NCI-H1694 treated with DMSO at 0.1 percent for 48 hours (cell line): ENCODE measurements at regions not wholly inside any gene's neighbourhood (a gene's known extent, or its start where the extent isn't known, plus 50 kb on each side); places are given as distances from the start of the nearest gene placed in this dataset.

Source experiments
- DNase-seq: peaks from one replicate; lab custom pipeline; 2025; lab: John Stamatoyannopoulos, UW

DNA sequence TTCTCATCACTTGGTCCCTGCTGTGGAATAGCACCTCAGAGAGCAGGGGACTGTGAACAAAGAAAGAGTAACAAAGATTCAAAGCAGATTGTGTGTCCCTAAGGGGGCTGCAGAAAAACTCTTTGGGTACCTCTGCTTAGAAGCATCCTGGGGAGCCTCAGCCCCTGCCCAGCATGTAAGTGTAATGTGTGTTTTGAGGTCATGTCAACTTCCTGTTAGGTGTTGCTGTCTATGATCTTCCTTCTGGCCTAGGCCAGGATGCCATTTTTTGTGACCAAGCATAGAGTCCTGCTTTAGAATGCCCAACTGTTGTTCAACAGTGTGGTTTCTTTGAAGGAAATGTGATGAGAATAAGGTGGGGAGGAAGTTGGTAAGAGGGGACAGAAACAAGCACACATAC is 77.1 kb upstream of the BCL6 start:
- no peak for DNase-seq

GRCh38 chr3:187823746-187824145 is 78.5 kb upstream of the BCL6 start:
- DNase-seq, result no peak

- DNase-seq, result no peak
These were observed 82.5 kb upstream of the BCL6 start for GRCh38 chr3:187827723-187828122.

DNA sequence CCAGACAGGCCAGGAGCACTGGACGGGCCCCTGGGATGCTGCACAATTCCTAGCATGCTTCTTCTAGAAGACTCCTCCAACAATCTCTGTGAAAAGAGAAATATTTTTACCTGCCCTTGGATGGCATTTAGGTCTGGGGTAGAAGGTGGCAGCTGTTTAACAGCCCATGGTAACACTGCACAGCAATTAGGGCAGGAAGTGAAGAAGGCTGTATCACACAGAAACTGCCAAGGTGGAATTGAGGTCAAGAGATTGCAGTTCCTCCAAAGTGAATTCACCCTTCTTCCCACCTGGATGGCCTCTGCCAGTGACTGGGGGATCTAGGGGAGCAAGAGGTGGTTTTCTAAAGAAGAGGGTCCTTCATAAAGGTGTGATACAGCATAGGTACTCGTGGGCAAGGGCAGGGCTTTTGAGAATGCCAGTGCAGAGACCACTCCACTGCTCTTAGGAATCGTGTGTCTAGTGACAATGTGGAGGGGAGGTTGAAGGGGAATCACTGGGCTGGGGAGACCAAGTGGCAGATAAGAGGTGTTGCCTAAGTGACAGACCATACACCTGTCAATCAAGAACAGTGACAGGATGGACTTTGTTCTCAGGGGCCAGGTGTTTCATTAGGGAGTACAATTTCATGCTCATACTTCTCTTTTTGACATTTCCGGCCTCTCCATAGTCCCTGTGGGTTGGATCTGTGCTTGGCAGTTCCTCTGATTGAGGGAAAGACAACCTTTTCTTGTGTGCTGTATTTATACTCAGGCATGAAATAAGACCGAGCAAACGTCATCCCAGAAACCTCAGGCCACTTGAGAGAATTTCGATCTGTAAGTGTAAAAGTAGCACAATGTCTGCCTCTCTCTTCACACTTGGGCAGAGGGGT is 83.5 kb upstream of the BCL6 start:
- no peak for DNase-seq

GRCh38 chr3:187830181-187830580 is 84.9 kb upstream of the BCL6 start:
- no peak for DNase-seq

- no peak for DNase-seq
These were observed 86.1 kb upstream of the BCL6 start for GRCh38 chr3:187831125-187832051.

DNA sequence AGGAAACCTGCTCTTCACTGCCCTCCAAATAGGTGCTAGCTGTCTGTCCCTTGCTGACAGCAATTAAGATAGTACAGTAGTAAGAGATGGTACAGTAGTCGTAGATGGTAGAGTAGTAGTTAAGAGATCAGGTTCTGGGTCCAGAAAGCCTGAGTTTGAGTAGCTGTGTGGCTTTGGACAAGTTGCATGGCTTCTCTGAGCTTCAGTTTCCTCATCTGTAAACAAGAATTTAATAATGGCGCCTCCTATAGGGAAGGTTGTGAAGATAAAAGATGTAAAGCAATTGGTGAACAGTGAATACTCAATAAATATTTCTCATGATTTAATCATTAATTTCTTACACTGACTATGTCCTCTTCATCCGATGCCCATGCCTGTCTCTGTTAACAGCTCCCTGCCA is 86.9 kb upstream of the BCL6 start:
- DNase-seq, result no peak

GRCh38 chr3:187833375-187833774 is 88.1 kb upstream of the BCL6 start:
- no peak for DNase-seq

GRCh38 chr3:187833799-187834578 is 88.7 kb upstream of the BCL6 start:
- DNase-seq, result no peak

GRCh38 chr3:187836823-187837770 is 91.8 kb upstream of the BCL6 start:
- DNase-seq, result no peak

DNA sequence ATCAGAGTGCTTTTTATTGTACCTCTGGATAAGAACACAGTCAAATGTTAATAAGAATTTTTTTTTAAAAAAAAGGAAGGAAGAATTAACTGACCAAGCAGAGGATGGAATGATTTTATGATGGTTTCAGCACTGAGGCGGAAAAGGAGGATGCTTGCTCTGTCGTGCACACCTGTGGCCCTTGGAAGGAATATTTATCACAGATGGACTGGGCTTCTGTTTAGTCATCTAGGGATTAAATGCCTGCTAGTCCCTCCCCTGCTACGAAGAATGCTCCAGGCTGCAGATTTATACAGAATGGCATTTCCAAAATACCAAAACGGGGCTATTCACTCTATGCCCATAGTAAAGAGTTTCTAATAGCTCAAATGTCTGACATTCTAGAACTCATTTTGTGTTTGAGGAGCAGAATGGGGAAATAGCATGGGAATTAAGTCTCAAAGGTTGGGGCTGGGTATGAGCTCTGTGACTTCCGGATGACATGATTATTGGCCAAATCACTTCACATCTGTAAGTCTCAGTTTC is 92.8 kb upstream of the BCL6 start:
- no peak for DNase-seq

GRCh38 chr3:187839422-187839821 is 94.2 kb upstream of the BCL6 start:
- no peak for DNase-seq

DNA sequence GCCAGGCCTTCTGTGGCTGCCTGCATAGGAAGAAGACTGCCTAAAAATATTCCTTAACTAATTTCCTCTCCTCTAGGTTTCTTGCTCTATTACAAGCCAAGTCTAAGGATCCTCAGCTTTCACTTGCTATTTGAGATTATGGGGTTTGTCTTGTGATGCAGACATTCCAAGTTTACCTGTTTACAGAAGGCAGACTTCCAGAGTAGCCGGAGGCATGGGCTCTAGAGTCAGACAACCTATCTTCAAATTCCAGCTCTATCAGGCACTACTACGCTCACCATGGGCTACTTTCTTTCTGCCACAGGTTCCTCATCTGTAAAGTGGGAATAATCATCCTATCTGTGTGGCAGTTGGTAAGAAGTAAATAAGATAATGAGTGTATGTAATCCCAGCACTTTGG is 95.6 kb upstream of the BCL6 start:
- DNase-seq, result no peak

GRCh38 chr3:187841560-187841959 is 96.3 kb upstream of the BCL6 start:
- no peak for DNase-seq

DNA sequence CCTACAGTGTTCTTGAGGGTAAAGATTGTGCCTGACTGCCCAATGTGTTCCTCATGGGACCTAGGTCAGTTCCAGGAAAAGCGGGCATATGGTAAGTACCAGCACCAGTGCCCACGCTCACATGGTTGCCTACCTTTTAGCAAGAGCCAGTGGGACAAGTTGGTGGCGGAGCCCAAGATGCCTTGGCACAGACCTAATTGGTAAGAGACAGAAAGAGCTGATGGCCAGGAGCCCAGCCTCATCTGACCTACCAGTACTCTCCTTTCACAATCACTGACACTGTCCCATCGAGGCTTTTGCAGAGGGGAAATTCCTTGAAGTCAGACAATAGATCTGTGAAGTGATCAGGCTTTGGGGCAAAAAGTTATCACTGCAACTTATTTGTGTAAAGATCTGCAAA is 98.4 kb upstream of the BCL6 start:
- DNase-seq, result no peak

DNA sequence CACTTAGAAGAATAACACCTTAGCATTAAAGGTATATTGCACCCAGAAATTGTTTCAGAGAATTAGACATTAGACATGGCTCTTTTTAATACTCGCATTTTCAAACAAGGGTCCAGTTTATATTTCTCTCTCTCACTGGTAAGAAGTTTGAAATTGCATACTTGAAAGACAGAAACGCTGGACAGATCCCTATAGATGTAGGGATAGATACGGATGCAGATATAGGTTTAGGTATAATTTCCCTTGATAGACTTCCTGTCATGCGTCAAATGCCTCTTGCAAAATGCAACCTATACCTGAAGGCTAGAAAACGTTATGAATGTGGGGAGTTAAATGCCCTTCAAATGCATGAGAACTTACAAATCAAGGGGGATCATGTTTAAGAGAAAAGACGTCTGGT is 99.4 kb upstream of the BCL6 start:
- no peak for DNase-seq

GRCh38 chr3:187845826-187846225 is 100.6 kb upstream of the BCL6 start:
- DNase-seq, result no peak

GRCh38 chr3:187848401-187848800 is 103.1 kb upstream of the BCL6 start:
- DNase-seq, result no peak

GRCh38 chr3:187849016-187849654 is 103.9 kb upstream of the BCL6 start:
- no peak for DNase-seq

- no peak for DNase-seq
These were observed 105.1 kb upstream of the BCL6 start for GRCh38 chr3:187850258-187850921.
